ENCODE measurements at regions not wholly inside any gene's neighbourhood (a gene's known extent, or its start where the extent isn't known, plus 50 kb on each side); places are given as distances from the start of the nearest gene placed in this dataset.

DNA sequence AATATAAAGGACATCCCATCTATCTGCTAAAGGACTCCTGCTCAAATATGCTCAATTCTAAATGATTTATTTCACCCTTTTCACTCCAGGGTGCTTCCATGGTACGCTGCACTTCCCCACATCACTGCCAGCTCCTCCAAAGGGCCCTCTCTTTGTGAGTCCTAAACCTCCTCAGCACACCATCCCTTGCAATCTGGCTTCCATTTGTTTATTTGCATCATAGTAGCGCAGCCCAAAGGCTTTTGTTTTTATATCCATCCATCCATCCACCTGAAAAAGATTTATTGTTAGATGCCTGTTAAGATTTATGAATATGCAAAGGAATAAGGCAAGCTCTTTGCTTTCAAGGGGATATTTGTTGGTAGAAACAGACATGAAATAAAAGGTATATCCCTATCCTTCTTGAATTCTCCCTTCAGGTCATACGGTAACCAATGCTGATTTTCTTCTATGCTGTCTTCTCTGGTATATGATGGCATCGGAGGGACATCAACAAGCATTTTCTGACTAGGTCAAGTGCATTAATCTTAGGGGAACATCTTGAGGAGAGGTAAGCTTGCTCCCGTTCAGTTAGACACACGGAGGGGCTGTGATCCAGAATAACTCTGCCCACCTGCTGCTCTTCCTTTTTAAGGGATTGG is 397.6 kb downstream of the LIG4 start:
- Histone ChIP-seq H3K4me3 (ENCODE audit: low read depth, low read length) (no peak overlapping the region), H3K36me3 (ENCODE audit: control insufficient read depth, insufficient read depth, low read length) (no peaks in the 10 kb centered on the region), H3K27me3 (ENCODE audit: control insufficient read depth, insufficient read depth, low read length) (no peaks in the 10 kb centered on the region)
- FAIRE-seq (no peak), DNase-seq (ENCODE audit: low read depth) (no peak)
- TF ChIP-seq, protein P1, sequence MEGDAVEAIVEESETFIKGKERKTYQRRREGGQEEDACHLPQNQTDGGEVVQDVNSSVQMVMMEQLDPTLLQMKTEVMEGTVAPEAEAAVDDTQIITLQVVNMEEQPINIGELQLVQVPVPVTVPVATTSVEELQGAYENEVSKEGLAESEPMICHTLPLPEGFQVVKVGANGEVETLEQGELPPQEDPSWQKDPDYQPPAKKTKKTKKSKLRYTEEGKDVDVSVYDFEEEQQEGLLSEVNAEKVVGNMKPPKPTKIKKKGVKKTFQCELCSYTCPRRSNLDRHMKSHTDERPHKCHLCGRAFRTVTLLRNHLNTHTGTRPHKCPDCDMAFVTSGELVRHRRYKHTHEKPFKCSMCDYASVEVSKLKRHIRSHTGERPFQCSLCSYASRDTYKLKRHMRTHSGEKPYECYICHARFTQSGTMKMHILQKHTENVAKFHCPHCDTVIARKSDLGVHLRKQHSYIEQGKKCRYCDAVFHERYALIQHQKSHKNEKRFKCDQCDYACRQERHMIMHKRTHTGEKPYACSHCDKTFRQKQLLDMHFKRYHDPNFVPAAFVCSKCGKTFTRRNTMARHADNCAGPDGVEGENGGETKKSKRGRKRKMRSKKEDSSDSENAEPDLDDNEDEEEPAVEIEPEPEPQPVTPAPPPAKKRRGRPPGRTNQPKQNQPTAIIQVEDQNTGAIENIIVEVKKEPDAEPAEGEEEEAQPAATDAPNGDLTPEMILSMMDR (IDR thresholded peaks at IDR 0.05; ENCODE audit: insufficient read depth, low read length, severe bottlenecking): no peak

DNA sequence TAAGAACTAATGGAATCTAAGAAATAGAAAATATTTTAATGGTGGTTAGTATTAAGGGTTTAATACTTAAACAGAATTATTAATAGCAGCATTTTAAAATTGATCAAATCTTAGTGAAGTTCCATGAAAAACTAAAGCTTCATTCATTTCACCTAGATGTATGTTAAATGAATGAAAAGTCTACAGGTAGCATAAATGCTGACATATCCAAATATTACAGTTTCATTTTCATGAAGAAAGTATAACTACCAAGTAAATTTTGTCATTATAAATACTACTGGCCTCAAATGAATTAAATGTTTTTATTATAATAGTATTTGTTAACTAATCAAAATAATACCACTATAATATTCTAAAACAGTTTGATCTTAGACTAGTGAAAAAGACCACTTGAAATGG is 403.3 kb downstream of the LIG4 start:
- TF ChIP-seq, protein P1 (IDR thresholded peaks at IDR 0.05; ENCODE audit: insufficient read depth, low read length, severe bottlenecking): no peak
- DNase-seq (ENCODE audit: low read depth): no peak
- H3K27me3 ChIP-seq (ENCODE audit: control insufficient read depth, insufficient read depth, low read length): no peaks in the 10 kb centered on the region
- no peak overlapping the region for H3K4me3 ChIP-seq (ENCODE audit: low read depth, low read length)
- H3K36me3 ChIP-seq (ENCODE audit: control insufficient read depth, insufficient read depth, low read length): no peaks in the 10 kb centered on the region
- FAIRE-seq: no peak

DNA sequence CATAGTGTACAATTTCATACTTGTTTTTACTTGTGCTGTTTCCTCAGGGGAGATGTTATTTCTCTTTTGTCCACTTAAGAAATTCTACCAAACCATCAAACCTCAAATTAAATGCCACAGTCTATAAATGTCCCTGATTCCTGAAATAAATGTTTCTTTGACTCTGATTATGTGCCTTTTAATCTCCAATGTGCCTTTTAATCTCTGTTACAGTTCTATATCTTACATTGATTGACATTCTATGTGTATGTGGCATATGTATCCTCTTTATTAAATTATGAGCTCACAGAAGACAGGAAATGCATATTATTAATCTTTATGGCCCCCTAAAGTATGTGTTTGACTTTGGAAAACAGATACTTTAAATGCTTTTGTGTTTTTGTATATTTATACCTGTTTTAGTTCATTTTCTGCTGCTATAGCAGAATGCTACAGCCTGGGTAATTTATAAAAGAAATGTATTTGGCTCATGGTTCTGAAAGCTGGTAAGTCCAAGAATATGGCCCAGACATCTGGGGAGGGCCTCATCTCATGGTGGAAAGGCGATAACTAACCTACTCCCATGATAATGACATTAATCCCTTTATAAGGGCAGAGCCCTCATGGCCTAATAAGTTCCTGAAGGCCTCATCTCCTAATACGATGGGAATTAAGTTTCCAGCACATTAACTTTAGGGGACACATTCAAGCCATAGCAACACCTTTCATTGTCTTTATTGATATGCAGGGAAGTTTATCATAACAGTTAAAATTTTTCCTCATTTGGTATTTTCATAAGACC is 403.9 kb downstream of the LIG4 start:
- Histone ChIP-seq H3K4me3 (ENCODE audit: low read depth, low read length) (no peak overlapping the region), H3K27me3 (ENCODE audit: control insufficient read depth, insufficient read depth, low read length) (no peaks in the 10 kb centered on the region), H3K36me3 (ENCODE audit: control insufficient read depth, insufficient read depth, low read length) (no peaks in the 10 kb centered on the region)
- no peak for FAIRE-seq
- DNase-seq (ENCODE audit: low read depth): no peak
- TF ChIP-seq, protein P1 (IDR thresholded peaks at IDR 0.05; ENCODE audit: insufficient read depth, low read length, severe bottlenecking): no peak

DNA sequence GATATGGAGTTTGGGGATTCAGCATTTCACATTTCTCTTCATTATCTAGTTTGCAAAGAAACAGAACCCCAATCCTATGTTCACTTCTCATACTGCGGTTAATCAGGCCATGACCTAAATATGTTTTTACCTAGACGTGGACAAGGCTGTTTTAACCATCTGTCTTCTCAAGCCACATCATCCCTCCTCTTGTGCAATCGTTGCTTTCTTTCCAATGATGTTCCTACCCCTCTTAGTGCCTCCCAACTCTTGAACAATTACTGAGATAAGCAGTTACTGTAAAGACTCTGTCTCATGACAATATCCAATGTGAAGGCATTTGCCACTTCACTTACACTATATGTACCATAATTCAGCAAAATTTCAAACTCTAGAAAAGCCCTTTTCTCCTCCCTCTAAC is 406.2 kb downstream of the LIG4 start:
- H3K27me3 ChIP-seq (ENCODE audit: control insufficient read depth, insufficient read depth, low read length): no peaks in the 10 kb centered on the region
- DNase-seq (ENCODE audit: low read depth) (no peak), FAIRE-seq (no peak)

DNA sequence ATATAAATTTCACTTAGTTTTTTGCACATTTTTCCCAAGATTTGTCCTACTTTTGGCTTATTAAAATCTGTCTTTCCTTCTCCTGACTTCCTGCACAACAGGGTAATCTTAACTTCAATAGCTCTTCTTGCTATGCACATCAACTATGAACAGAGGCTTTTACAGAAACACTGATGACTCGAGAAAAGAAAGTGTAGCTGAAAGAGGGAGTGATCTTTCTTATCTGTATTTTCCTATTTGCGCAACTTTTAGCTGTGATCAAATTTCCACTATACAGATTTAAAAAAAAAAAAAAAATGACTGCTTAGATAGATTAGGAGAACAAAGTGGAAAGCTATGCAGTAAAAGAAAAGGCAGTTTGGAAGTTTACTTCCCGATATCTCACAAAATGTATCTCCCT is 406.9 kb downstream of the LIG4 start:
- FAIRE-seq (no peak), DNase-seq (ENCODE audit: low read depth) (no peak)
- TF ChIP-seq, protein P1 (IDR thresholded peaks at IDR 0.05; ENCODE audit: insufficient read depth, low read length, severe bottlenecking): no peak
- Histone ChIP-seq H3K36me3 (ENCODE audit: control insufficient read depth, insufficient read depth, low read length) (no peaks in the 10 kb centered on the region), H3K4me3 (ENCODE audit: low read depth, low read length) (no peak overlapping the region), H3K27me3 (ENCODE audit: control insufficient read depth, insufficient read depth, low read length) (no peaks in the 10 kb centered on the region)

More for the DNA sequence above, 406.2 kb downstream of the LIG4 start:
- TF ChIP-seq, protein P1 (IDR thresholded peaks at IDR 0.05; ENCODE audit: insufficient read depth, low read length, severe bottlenecking): no peak
- Histone ChIP-seq H3K4me3 (ENCODE audit: low read depth, low read length) (no peak overlapping the region), H3K36me3 (ENCODE audit: control insufficient read depth, insufficient read depth, low read length) (no peaks in the 10 kb centered on the region)

Data from bronchial epithelial cell (primary cell).